Middle frontal gyrus (tissue), 1 donor: ENCODE measurements at regions not wholly inside any gene's neighbourhood (a gene's known extent, or its start where the extent isn't known, plus 50 kb on each side); places are given as distances from the start of the nearest gene placed in this dataset.

Source experiments
- DNase-seq: peaks from one replicate; pipeline ENCODE4 v3.0.0-alpha.2; 2015; ENCODE audit warnings: low spot score; ENCODE audit errors: extremely low spot score

DNA sequence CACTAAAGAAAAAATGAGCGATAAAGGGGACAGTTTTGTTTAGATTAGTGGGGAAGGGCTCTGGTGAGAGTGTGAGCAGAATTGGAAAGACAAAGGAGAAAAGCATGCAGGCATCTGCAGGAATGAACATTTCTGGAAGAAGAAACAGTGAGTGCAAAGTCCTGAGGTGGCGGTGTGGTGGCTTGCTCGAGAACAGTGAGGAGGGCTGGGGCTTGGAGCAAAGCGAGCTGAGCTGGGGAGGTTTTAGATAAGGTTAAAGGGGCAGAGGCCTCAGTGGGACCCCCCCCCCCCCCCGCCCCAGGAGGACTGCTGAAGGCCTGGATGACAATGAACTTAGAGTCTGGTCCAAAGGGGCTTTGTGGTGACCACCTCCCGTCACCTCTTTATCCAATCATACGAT, 202.7 kb upstream of the MVB12B start:
- no peak for DNase-seq

DNA sequence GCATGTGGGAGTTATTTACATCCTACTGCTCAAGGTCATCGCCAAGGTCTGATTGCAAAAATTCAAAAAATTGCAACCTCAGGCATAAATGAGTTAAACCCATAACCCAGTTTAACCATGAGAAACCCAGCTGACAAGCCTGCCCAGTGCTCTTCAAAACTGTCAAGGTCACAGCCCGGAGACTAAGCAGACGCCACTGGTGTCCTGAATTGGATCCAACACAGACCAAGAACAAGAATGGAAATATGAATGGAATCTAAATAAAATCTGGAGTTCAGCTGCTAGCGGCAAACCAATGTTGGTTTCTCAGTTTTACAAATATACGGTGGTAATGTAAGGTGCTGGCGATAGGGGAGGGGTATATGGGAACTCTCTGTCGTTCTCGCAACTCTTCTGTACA, 201.5 kb upstream of the MVB12B start:
- no peak for DNase-seq

DNA sequence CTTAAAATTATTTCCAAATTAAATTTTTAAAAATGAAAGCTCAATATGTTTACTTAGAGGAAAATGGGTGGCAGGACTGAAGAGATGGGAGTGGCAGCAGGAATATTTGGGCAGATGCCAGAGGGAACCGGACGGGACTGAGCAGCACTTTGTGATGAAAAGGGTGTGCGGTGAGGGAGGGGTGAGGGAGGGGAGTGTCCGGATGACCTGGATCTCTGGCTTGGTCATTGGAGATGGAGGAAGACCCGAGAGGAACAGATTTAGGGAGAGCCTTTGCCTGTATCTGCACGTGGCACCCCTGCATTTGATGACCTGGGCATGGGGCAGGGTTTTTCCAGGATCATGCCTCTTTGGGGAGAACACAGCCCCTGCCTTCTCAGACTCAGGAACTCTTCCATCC, 201.1 kb upstream of the MVB12B start:
- DNase-seq = no peak

DNA sequence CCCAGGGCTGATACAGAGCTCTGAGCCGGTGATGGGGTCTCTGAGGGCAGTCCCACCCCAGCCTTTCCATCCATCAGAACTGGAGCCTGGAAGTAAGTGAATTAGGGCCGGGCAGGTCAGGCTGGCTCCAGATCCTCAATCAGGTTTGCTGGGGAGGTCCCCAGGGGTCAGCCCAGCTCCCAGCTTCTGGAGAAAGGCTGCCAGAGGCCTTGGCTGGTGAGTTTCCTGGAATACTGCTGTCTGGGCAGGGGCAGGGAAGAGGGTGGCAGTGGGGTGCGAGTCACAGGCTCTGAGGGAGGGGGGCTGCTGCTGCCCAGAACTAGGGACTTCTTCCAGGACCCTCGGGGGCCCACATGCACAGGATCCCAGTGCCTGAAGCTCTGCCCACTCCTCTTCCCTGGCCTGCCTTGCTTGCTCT, 200.6 kb upstream of the MVB12B start:
- DNase-seq = no peak

DNA sequence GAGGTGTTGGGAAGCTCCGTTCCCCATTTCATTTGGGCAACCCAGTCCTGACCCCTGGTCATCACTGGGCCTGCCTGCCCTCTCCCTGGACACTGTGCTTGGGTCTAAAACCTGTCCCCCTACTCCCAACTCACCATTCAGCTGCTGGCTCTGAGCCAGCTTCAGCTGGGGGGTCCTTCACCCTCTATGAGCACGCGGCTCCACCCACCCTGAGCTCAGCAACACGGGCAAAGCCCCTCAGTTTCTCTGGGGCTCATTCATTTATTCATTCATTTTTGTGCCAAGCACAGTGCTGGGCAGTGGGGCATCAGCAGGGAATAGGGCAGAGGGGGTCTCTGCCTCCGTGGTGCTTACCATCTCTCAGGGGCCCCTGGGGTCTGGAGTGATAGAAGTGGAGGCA, 199.8 kb upstream of the MVB12B start:
- DNase-seq = no peak

DNA sequence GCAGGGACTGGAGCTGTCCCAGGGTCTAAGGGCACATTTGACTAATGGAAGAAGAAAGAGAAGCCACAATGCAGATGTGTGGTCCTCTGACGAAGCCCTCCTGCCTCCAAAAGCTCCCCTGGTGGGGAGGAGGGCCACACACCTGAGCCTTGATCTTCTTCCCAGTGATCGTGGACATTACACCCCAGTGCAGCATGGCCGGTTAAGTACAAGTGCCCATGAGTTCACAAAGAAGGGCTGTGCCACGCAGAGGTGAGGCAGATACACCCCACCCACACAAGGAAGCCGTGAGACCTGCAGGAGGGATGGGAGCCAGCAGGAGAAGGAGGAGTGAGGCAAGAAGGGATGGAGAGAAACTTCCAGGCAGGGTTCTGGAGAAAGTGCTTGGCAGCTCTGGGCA, 199.0 kb upstream of the MVB12B start:
- no peak for DNase-seq

DNA sequence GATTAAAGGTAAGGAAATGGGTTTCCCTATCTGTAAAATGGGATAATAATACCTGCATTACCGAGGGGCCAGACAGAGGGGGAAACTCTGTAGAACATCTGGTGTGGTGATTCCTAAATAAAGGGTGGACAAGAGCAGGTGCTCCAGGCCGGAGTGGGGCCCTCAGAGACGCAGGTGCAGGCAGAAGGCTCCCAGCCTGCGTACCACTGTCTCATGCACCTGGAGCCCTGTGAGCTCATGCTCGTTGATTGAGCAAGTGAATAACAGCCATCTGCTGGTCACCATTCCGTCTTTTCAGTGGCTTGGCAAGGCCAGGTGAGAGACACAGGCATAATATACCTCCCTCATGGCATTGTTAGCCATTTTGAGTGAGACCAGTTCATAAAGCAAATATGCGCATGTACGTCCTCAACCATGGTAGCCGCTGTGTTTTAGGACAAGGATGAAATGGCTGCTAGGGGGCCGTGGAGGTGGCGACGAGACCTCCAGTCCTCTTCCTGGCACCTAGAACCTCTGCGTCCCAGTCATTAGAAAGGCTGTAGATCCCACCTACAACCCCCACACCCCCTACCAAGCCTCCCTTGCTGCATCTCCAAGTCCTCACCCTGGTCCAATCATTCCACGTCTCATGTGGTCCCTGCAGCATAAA, 198.0 kb upstream of the MVB12B start:
- DNase-seq = no peak

DNA sequence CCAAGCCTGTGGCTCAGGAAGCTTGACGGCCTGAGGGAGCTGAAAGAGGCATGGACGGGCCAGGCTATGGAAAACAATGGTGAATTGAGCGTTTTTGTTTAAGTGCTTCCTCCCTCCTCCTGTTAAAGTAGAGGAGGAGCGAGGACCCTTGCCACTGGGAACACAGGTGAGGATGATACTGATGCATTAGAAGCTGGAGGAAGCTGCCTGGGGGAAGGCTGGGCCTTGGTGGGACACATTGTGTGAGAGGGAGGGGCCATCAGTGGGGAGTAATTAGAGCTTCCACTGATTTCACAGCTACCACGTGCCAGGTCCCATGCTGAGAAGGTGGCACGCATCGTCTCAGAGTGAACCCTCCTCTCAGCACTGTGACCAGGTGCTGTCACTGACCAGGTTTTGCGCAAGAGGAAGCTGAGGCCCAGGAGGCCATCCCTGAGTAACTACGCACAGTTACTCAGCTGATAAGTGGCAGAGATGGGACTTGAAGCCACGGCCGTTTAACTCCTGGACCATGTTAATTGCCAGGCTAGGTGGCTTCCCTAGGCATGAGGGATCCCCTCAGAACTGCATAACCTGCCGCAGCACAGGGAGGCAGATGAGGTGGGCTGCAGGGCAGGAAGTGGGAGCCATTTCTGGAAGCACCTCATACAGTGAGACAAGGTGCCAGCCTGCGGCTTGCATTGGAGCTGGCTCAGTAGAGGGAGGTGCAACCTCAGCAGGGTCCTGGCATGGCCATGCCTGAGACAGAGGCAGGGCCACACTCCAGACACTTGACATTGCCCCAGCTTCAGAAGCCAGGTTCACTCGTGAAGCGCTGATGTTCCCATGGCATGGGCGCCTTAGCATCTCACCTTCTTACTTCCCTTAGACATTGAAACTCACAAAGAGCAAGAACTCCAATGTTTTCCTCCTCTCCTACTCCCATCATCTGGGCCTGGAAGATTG, 195.3 kb upstream of the MVB12B start:
- no peak for DNase-seq

DNA sequence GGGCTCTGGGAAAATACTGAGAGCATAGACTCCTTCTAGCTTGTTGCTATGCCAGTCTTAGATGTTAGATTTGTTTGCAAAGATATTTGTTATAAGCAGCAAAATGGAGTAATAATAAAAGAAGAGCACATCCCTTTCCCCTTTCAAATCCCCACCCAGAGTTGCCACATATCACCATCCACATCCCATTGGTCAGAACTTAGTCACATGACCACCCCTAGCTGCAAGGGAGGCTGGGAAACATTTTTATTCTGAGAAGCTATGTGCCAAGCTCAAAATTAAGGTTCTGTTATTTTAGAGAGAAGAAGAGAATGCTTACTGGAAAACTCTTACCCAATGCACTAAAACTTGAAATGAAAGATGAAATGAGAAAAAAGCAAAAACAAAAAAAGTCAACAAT, 193.9 kb upstream of the MVB12B start:
- DNase-seq = no peak

DNA sequence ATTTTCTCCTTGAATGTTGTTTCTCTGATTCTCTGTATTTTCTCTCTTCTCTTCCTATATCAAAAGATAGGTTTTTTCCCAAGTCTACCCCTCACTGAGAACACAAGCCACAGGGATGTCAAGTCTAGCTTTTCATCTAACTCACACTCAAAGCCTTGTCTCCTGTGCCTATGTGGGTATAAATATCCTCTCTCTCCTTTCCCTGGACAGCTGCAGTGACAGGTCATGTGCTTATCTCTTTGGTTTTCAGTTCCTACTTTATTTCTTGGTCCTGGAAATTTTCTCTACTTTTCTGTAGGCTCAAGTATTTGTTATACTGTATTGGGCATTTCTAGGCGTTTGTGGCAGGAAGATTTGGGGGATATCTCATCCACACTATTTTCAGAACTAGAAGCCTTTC, 182.4 kb upstream of the MVB12B start:
- DNase-seq = no peak

DNA sequence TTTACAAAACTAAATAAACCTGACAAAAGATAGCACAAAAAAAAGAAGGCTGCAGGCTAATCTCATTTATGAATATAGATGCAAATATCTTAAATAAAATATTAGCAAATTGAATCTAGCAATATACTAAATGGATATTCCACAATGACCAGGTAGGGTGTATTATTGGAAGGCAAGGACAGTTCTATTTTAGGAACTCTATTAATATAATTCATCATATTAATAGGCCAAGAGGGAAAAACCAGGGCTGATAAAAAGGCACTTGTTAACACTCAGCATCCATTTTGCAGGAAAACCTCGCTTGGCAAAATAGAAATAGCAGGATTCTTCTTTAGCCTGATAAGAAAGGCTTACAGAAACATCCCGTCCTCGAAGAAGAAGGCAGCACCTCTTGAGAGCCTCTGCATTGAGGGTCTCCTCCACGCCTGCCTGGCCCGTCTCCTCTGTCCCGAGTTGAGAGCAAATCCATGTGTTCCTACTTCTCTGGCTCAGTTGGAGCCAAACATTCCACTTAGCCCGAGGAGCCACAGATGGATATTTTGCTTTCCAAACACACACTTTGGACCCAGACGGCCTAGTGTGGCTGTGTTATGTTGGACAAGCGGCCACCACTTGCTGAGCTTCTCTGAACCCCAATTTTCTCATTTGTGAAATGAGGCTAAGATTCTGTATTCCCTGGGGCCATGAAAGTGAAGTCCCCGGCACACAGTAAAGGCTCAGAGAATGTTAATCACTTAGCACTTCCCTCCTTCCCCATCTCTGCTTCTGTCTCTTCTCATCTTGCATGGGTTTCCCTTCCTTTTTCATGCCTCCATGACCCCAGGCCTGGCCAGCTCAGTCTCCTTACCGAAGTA, 181.8 kb upstream of the MVB12B start:
- DNase-seq = no peak

DNA sequence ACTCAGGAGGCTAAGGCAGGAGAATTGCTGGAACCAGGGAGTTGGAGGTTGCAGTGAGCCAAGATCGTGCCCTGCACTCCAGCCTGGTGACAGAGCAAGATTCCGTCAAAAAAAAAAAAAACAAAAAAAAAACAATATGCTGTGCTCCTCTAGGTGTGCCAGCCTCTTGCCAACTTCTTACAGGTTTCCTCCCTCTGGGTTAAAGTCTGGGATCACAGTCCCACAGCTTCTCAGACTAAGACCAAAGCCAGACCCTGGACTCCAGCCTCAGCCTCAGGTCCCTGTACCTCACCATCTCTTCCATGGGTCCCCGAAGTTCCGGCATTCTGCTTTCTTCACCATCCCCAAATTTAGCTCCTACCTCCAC, 180.8 kb upstream of the MVB12B start:
- no peak for DNase-seq

DNA sequence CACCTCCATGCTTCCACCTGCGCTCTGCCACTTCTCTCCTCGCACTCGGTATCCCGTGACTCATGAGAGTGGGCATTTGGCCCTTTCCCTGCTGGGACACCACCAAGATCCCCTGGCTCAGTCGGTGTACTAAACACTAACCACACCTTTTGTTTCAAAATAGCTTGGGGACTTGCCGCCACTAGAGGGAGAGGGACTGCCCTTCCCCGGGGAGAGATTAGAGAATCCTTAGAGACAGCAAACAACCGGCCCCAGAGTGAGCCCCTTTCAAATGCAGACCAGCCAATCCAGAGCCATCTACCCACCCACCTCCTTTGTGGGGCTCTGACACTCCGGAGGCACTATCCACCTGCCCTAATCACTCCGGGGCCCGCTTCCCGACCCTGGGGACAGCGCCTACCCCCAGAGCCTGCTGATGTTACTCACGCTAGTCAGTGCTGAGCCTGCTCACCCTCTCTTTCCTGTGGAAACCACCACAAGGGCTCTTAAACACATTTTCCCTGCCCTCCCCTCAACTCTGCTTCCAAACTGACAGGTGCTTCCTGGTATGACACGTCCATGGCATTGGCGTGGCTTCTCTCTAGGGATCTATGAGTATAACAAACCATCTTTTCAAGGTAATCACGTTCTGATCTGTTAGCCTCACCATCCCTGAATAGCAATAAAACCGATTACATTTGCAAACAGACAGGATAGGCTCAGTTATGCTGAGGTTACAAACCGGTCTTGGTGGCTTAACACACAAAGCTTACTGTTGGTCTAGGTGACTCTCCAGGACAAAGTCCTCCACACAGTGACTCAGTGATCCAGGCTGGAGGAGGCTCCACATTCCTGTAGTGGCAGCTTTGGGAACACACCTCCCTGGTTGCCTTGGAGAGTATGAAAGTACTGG, 180.1 kb upstream of the MVB12B start:
- no peak for DNase-seq

DNA sequence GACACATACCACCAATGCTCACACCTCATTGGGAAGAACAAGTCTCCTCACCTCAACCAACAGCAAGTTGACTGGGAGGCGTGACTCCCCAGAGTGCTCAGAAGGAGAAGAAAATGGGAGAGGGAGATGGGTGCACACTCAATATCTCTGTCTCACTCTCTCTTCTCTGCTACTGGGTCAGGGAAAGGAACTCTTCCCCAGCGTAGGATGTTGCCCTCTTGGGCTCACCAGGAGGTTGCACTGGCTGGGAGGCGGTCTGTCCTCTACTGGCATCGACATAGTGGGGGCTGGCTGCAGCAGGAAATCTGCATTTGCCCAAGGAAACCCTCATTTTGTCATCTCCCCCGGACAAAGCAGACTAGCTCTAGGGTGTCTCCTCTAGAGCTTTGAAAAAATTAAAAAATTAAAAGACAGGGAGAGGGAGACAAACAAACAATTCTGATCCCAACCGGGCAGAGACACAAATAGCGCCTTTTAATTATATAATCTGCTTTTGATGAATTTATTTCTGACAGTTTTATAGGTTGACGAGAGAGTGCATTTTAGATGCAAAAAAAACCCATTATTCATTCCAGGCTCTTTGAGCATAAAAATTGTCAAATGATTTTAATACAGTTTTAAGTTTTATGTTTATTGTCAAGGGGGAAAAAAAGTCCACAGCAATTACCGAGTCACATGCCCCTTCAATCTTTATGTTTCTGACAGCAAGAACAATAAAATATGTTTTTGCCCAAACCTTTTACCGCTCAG, 179.3 kb upstream of the MVB12B start:
- no peak for DNase-seq

DNA sequence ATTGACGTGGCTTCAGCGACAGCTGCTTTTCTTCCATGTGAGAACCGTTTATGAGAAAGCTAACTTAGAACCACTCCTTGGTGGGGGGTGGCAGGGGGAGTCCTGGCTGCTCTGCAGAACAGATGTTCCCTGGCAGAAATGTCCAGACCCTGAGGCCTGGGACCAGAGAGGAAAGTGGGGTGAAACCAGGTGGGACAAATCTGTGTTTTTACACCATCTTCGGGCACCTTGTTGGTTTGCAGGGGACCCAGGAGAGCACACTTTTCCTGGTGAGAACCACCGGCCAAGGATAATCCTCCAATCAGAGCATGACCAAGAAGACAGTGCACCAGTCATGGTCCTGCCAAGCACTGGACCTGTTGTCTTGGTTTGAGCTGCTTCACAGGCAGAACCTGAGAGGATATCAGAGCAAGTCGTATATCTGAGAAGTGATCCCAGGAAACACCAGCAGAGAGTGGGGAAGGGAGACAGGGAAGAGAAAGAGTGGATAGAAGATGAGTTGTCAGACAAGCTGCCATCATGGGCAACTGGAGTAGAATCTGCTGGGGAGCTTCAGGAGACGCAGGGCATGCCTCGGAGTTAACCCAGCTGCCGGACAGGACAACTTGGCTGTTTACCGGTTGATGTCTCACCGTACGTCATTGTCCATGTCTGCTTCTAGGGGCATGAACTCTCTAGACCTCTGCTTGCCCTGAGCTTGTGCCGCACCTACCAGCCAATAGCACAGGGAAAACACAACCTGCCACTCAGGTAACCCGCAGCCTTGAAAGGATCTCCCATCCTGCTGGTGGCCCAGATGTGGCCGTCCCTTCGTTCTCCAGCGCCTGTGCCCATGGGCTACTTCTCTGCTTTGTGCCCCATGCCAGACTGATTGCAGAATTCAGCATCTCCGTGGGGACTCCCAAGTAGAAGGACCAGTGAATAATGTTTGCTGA, 178.4 kb upstream of the MVB12B start:
- no peak for DNase-seq

DNA sequence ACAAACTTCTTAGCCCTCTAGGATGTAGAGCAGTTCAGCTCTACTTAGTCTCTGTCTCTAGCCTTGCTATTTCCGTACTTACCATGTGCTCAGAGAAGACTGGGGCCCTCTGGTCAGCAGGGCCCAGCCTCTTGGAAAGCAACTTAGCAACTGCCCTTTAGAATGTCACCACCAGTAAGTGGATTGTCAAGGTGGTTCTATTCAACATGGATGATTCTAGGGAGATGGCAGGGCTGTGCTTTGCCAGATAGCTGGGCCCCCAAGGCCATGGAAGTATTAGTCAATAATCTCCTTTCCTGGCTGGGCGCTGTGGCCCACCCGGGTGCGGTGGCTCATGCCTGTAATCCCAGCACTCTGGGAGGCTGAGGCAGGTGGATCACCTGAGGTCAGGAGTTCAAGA, 177.6 kb upstream of the MVB12B start:
- DNase-seq = no peak

DNA sequence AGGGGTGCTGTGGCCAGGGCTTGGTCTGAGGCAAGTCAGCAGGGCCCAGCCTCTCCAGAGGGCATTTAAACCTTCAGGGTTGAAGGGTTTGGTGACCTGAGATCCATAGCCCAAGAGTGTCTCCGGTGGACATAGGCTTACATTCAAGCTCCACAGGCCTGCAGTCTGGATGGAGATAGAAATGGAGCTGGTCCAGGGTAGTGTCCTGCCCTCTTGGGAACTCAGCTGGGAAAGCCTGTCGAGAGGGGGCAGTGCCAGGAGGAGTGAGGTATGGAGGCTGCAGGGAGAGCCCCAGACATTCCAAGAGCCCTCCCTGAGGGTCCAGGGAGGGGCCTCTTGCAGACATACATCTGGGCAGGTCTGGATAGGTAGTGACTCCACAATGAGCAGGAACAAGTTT, 177.0 kb upstream of the MVB12B start:
- DNase-seq = no peak

DNA sequence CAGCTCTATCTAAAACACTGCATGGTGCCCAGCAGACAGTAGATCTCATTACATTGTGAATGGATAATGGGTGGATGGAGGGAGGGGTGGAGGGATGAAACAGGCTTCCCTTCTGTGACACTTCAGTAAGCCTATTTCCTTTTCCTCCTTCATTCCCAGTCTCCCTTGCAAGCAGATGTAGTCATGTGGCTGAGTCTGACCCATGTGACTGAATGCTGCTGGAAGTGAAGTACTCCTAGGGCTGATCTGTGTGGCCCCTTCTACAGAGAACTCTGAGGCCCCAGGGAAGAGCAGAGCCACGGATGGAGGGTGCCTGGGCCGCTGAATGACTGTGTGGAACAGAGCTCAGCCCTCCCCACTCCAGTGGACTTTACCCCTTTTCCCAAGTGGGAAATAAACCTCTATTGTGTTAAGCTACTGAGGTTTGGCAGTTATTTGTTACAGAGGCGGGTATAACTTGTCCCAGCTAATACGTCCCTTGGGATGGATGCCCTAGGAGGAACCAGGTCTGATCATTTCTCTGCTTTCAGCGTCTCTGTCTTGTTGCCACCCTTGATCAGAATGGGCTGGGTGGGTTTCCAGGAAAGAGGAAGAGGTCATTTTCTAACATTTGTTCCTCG, 176.1 kb upstream of the MVB12B start:
- no peak for DNase-seq
